ENCODE measurements at regions not wholly inside any gene's neighbourhood (a gene's known extent, or its start where the extent isn't known, plus 50 kb on each side); places are given as distances from the start of the nearest gene placed in this dataset.

DNA sequence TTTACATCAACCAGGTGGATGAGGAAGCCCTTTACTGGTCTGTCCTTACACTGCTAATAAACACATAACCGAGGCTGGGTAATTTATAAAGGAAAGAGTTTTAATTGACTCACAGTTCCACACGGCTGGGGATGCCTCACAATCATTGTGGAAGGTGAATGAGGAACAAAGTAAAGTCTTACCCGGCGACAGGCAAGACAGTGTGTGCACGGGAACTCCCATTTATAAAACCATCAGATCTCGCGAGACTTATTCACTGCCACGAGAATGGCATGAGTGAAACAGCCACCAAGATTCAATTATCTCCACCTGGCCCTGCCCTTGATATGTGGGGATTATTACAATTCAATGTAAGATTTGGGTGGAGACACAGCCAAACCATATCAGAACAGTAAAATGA lies 67.3 kb upstream of the GRAMD2B start:
- TF ChIP-seq, protein P1, sequence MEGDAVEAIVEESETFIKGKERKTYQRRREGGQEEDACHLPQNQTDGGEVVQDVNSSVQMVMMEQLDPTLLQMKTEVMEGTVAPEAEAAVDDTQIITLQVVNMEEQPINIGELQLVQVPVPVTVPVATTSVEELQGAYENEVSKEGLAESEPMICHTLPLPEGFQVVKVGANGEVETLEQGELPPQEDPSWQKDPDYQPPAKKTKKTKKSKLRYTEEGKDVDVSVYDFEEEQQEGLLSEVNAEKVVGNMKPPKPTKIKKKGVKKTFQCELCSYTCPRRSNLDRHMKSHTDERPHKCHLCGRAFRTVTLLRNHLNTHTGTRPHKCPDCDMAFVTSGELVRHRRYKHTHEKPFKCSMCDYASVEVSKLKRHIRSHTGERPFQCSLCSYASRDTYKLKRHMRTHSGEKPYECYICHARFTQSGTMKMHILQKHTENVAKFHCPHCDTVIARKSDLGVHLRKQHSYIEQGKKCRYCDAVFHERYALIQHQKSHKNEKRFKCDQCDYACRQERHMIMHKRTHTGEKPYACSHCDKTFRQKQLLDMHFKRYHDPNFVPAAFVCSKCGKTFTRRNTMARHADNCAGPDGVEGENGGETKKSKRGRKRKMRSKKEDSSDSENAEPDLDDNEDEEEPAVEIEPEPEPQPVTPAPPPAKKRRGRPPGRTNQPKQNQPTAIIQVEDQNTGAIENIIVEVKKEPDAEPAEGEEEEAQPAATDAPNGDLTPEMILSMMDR (IDR thresholded peaks at IDR 0.05) = no peak
- TF ChIP-seq EZH2phosphoT487 (IDR thresholded peaks at IDR 0.05) = no peak
